ENCODE measurements at regions not wholly inside any gene's neighbourhood (a gene's known extent, or its start where the extent isn't known, plus 50 kb on each side); places are given as distances from the start of the nearest gene placed in this dataset.

GRCh38 chr6:33964387-33964786, 160.6 kb upstream of the MLN start:
- no peak for TF ChIP-seq CTCF (IDR thresholded peaks at IDR 0.05)
- TF ChIP-seq FOSL2 (IDR thresholded peaks at IDR 0.05), result no peak
- TF ChIP-seq FOSL2 (CRISPR knock-in tag; IDR thresholded peaks at IDR 0.05), result no peak
- no peak for TF ChIP-seq BCL3 (IDR thresholded peaks at IDR 0.05)
- no peak for TF ChIP-seq RAD21 (conservative IDR thresholded peaks at IDR 0.05 in 1 of 2, IDR thresholded peaks at IDR 0.05 in 1 of 2)

Measured in A549 (cell line).